HepG2 (cell line): ENCODE measurements at regions not wholly inside any gene's neighbourhood (a gene's known extent, or its start where the extent isn't known, plus 50 kb on each side); places are given as distances from the start of the nearest gene placed in this dataset.

Experiments used
- ATAC-seq: fragments of 200-7000 bp; cut with Tn5 transposase; 3 replicates; pipeline ENCODE4 v1.9.1; 2020; ENCODE audit warnings: mild to moderate bottlenecking, moderate library complexity
- BruUV-seq: library from RNA; stranded (reverse); fragments of 400-500 nt; replicated peaks from 2 replicates; lab custom pipeline; 2021; lab: Mats Ljungman, UMichigan
- CTCF ChIA-PET: fragments of 300-600 bp; formaldehyde crosslinking; extraction: SDS; loops from one replicate; lab custom pipeline; 2021; ENCODE audit warnings: low total read pairs, inconsistent platforms, low intra/inter-chr PET ratio; lab: Yijun Ruan, JAX
- POLR2A ChIA-PET: fragments of 350-600 bp; sonication (Branson Sonifier 250); formaldehyde crosslinking; loops from one replicate; lab custom pipeline; 2020; ENCODE audit warnings: antibody characterized with exemption, inconsistent platforms; lab: Yijun Ruan, JAX
- DNase-seq: peaks from one replicate; pipeline ENCODE4 v3.0.0-alpha.2; 2015; ENCODE audit warnings: low spot score
- FAIRE-seq: peaks from 3 replicates; lab custom pipeline; 2011; peaks lifted over from hg19 to GRCh38; lab: Jason Lieb, UNC
- H2AFZ ChIP-seq: one replicate; pipeline ENCODE4 v1.6.1; 2011; ENCODE audit warnings: low read length, inconsistent platforms
- H3K27ac ChIP-seq: fragments of 300-600 bp; 3 replicates; pipeline ENCODE4 v1.8.0; 2011; ENCODE audit warnings: mixed run types, mild to moderate bottlenecking, mixed read lengths, low read length, inconsistent platforms; ENCODE audit not compliant: insufficient read depth; ENCODE audit errors: extremely low read length
- H3K27me3 ChIP-seq, 2 experiments: fragments of 200-600 bp in 1 of 2; 2 replicates in 1 of 2; 3 replicates in 1 of 2; pipeline versions ENCODE4 v1.6.0 to v1.8.0; 2011; ENCODE audit warnings: low read length in 2 of 2, mild to moderate bottlenecking in 2 of 2, moderate library complexity in 2 of 2, inconsistent platforms in 1 of 2; ENCODE audit not compliant: insufficient read depth in 2 of 2, control insufficient read depth in 1 of 2
- H3K36me3 ChIP-seq, 2 experiments: fragments of 200-600 bp in 1 of 2; replicated peaks in 1 of 2; 2 replicates in 1 of 2; 3 replicates in 1 of 2; pipeline versions ENCODE4 v1.5.1 to v1.8.0; 2011; ENCODE audit warnings: low read length in 2 of 2, inconsistent platforms in 1 of 2; ENCODE audit not compliant: insufficient read depth in 2 of 2, control insufficient read depth in 1 of 2
- H3K4me1 ChIP-seq: 2 replicates; pipeline ENCODE4 v1.5.1; 2012; ENCODE audit warnings: low read length, inconsistent platforms; ENCODE audit not compliant: insufficient read depth
- H3K4me2 ChIP-seq: 2 replicates; pipeline ENCODE4 v1.6.0; 2011; ENCODE audit warnings: low read depth, low read length, inconsistent platforms
- H3K4me3 ChIP-seq, 3 experiments: fragments of 200-600 bp in 1 of 3; sonication (generic), shearing (Covaris generic) in 1 of 3; replicated peaks in 1 of 3; 2 replicates each; pipeline ENCODE4 v1.5.1; 2011 to 2016; ENCODE audit warnings: low read length in 3 of 3, inconsistent platforms in 2 of 3, low read depth in 2 of 3, mild to moderate bottlenecking in 2 of 3, control low read depth in 1 of 3, mixed read lengths in 1 of 3; ENCODE audit not compliant: insufficient read depth in 1 of 3
- H3K79me2 ChIP-seq: one replicate; pipeline ENCODE4 v1.6.1; 2011; ENCODE audit warnings: low read length, inconsistent platforms; ENCODE audit not compliant: insufficient read depth
- H3K9ac ChIP-seq: 2 replicates; pipeline ENCODE4 v1.6.0; 2011; ENCODE audit warnings: mild to moderate bottlenecking, low read depth, low read length, inconsistent platforms; ENCODE audit not compliant: insufficient read depth
- H3K9me3 ChIP-seq: 2 replicates; pipeline ENCODE4 v1.5.1; 2012; ENCODE audit warnings: mild to moderate bottlenecking, low read length
- H4K20me1 ChIP-seq: 2 replicates; pipeline ENCODE4 v1.6.0; 2011; ENCODE audit warnings: inconsistent platforms, mild to moderate bottlenecking, low read length, moderate library complexity; ENCODE audit not compliant: insufficient read depth
- LRRFIP1 ChIP-seq: sonication (generic); formaldehyde crosslinking; conservative IDR thresholded peaks from 2 replicates; pipeline ENCODE4 v1.4.0; 2020; ENCODE audit warnings: missing genetic modification reagents
- NR1H2 ChIP-seq: sonication (generic); formaldehyde crosslinking; IDR thresholded peaks from 2 replicates; pipeline ENCODE4 v1.8.1; 2022; ENCODE audit warnings: low read depth, missing genetic modification reagents, borderline replicate concordance
- SETDB1 ChIP-seq: sonication (generic); formaldehyde crosslinking; IDR thresholded peaks from 2 replicates; pipeline ENCODE4 v1.5.1; 2020; ENCODE audit warnings: missing genetic modification reagents, mild to moderate bottlenecking, borderline replicate concordance
- SRSF1 ChIP-seq: fragments of 200-400 bp; formaldehyde crosslinking; optimal IDR thresholded peaks from 2 replicates; pipeline ENCODE3; 2017; ENCODE audit warnings: mild to moderate bottlenecking, low read depth, low read length, moderate library complexity
- ZFP62 ChIP-seq: sonication (generic); formaldehyde crosslinking; IDR thresholded peaks from 2 replicates; pipeline ENCODE4 v1.4.0; 2020; ENCODE audit warnings: missing genetic modification reagents
- ZKSCAN1 ChIP-seq: fragments of 150-350 bp; IDR thresholded peaks from 2 replicates; pipeline ENCODE4 v1.6.1; 2014; ENCODE audit warnings: low read length
- ZNF329 ChIP-seq: sonication (generic); formaldehyde crosslinking; IDR thresholded peaks from 2 replicates; pipeline ENCODE4 v1.9.0; 2021; ENCODE audit warnings: low read depth, mild to moderate bottlenecking, missing genetic modification reagents
- ZNF567 ChIP-seq: sonication (generic); formaldehyde crosslinking; IDR thresholded peaks from 2 replicates; pipeline ENCODE4 v1.8.1; 2023; ENCODE audit warnings: mild to moderate bottlenecking, missing genetic modification reagents, borderline replicate concordance
- WGBS: methylation state at CpG from one replicate; pipeline ENCODE4 v1.1.6; 2017; ENCODE audit warnings: low lambda C conversion rate; 5-methylcytosine and 5-hydroxymethylcytosine counted together
- in situ Hi-C: cut with HindIII; loops from 2 replicates; pipeline ENCODE4 v1.10.0; 2017; ENCODE audit warnings: low pct_unique_long_range_greater_than_20kb; ENCODE audit not compliant: extremely low pct_ligation_motif_present
- intact Hi-C: fragments of 100-400 bp; cut with micrococcal nuclease; formaldehyde crosslinking; loops from one replicate; pipeline ENCODE4 v1.10.0; 2022; ENCODE audit not compliant: unreplicated experiment
- TF ChIP-seq, protein P1 (sequence below): sonication (generic); formaldehyde crosslinking; IDR thresholded peaks from 2 replicates; pipeline ENCODE4 v1.8.0; 2022; ENCODE audit warnings: missing genetic modification reagents, low read depth, mild to moderate bottlenecking, borderline replicate concordance

DNA sequence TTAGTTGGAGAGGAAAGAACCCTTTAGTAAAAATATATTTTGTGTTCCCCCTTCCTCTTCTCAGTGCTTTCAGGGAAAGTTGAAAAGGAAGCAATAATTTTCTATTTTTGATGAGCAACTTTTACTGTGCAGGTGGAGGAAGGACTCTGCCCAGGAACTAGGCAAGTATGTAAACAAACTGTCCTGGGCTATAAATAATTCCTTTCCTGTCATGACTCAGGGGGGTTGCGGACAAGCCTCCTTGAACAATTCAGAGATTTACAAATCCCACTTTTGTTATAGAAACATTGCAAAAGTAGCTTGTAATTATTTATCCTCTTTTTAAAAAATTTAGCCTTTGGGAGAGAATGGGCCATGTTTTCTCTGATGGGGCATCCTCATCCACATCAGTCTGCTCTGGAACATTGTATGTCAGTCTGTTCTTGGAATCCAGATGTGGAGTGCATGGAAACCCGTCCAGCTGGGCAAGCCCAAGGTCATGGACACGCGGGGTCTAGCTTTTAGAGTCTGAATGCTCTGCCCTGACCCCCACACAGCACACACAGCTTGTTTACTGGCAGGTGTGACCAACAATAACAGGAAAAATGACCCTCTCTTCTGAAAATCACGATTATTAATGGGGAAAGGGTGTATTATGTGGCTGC, 127.6 kb downstream of the GADD45G start:
- no peak for TF ChIP-seq ZKSCAN1
- no peak for TF ChIP-seq ZFP62 (CRISPR knock-in tag)
- no peak for TF ChIP-seq ZNF329 (CRISPR knock-in tag)
- no peak for TF ChIP-seq ZNF567 (CRISPR knock-in tag)
- no peak for TF ChIP-seq SRSF1
- TF ChIP-seq, protein P1, sequence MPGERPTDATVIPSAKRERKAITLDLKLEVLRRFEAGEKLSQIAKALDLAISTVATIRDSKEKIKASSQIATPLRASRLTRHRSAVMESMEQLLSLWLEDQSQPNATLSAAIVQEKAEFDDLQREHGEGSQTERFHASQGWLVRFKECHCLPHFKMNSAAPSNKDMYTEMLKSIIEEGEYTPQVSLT (CRISPR knock-in tag): no peak
- TF ChIP-seq SETDB1 (CRISPR knock-in tag): no peak
- TF ChIP-seq NR1H2 (CRISPR knock-in tag): no peak
- no peak for TF ChIP-seq LRRFIP1 (CRISPR knock-in tag)
- TF ChIP-seq, all 625 proteins: peak for 0
- intact Hi-C loops (loop anchor here (10.0 kb wide), 1 partner anchor 372 kb away; no protein-coding TSS in a partner anchor), in situ Hi-C loops (loop anchor here (10.0 kb wide), 1 partner anchor 128 kb away; the partner anchor contains the start of gene GADD45G)
- ATAC-seq (no peak), FAIRE-seq (no peak), DNase-seq (no peak)
- no peaks in the 10 kb centered on the region for H3K79me2 ChIP-seq
- no peaks in the 10 kb centered on the region for H3K36me3 ChIP-seq
- CTCF ChIA-PET: no interaction called here
- H3K4me2 ChIP-seq: no peak overlapping the region
- no peaks in the 10 kb centered on the region for H3K9me3 ChIP-seq
- no peak overlapping the region for H3K9ac ChIP-seq
- BruUV-seq: no TSS peak
- WGBS: 3% methylated on average over 5 of the region's 5 CpGs
- H3K27ac ChIP-seq: no peak overlapping the region
- POLR2A ChIA-PET: no interaction called here
- H2AFZ ChIP-seq: no peak overlapping the region
- H4K20me1 ChIP-seq: no peaks in the 10 kb centered on the region
- H3K27me3 ChIP-seq: no peaks in the 10 kb centered on the region; a peak in 1 of 5 replicates
- peaks cover 26% of the 10 kb centered on the region for H3K4me1 ChIP-seq
- no peak overlapping the region for H3K4me3 ChIP-seq
